Gastrocnemius medialis (tissue), 4 donors: ENCODE measurements at regions not wholly inside any gene's neighbourhood (a gene's known extent, or its start where the extent isn't known, plus 50 kb on each side); places are given as distances from the start of the nearest gene placed in this dataset.

Experiments used
- ATAC-seq, 2 donors: fragments of 150-250 bp; one replicate each; pipeline ENCODE4 v1.9.1; 2016
- DNase-seq, 2 donors: peaks; one replicate each; pipeline ENCODE4 v3.0.0-alpha.2; 2019
- H3K27ac ChIP-seq, 4 donors: fragments of 200-600 bp; sonication (generic); 1 replicate in 1 of 4; 2 replicates in 3 of 4; pipeline ENCODE4 v1.5.1; 2016 to 2018; ENCODE audit warnings: mild to moderate bottlenecking in 2 of 4, moderate library complexity in 1 of 4
- H3K27me3 ChIP-seq, 3 donors: fragments of 200-600 bp; sonication (generic) in 2 of 3; 1 replicate in 1 of 3; 2 replicates in 2 of 3; pipeline versions ENCODE4 v1.5.1 to v1.6.0; 2016 to 2019; ENCODE audit warnings: mild to moderate bottlenecking in 1 of 3, moderate library complexity in 1 of 3
- H3K36me3 ChIP-seq, 2 donors: fragments of 200-600 bp; sonication (generic) in 1 of 2; one replicate each; pipeline ENCODE4 v1.5.1; 2017 to 2018
- H3K4me1 ChIP-seq, 2 donors: fragments of 200-600 bp; sonication (generic) in 1 of 2; one replicate each; pipeline ENCODE4 v1.5.1; 2016 to 2017; ENCODE audit warnings: mild to moderate bottlenecking in 2 of 2
- H3K4me3 ChIP-seq, 4 donors: fragments of 200-600 bp; sonication (generic) in 3 of 4; 1 replicate in 1 of 4; 2 replicates in 3 of 4; pipeline ENCODE4 v1.5.1; 2016 to 2019; ENCODE audit warnings: mild to moderate bottlenecking in 2 of 4
- H3K9me3 ChIP-seq, 3 donors: fragments of 200-600 bp; sonication (generic) in 2 of 3; 1 replicate in 1 of 3; 2 replicates in 2 of 3; pipeline ENCODE4 v1.5.1; 2016 to 2019
- POLR2A ChIP-seq, 2 donors: fragments of 450-650 bp; IDR thresholded peaks; one replicate each; pipeline ENCODE4 v1.6.1; 2017; ENCODE audit warnings: antibody characterized with exemption in 2 of 2, mild to moderate bottlenecking in 2 of 2, moderate library complexity in 2 of 2
- in situ Hi-C, 4 donors: fragments of 200-750 bp; cut with MboI; loops; one replicate each; pipeline versions ENCODE4 v1.15.0 to v1.8.0; 2017; ENCODE audit warnings: low sequenced_read_pairs in 4 of 4
- intact Hi-C: fragments of 100-400 bp; cut with DNase I; formaldehyde crosslinking; loops from one replicate; pipeline ENCODE4 v1.15.1; 2023; ENCODE audit warnings: low total_unique reads
- TF ChIP-seq, protein P1 (sequence below), 5 experiments: fragments of 450-650 bp in 3 of 5; fragments of 200-600 bp in 2 of 5; sonication (generic) in 2 of 5; IDR thresholded peaks in 4 of 5; conservative IDR thresholded peaks in 1 of 5; 1 replicate in 4 of 5; 2 replicates in 1 of 5; pipeline ENCODE4 v1.5.1; 2016 to 2019; ENCODE audit warnings: antibody characterized with exemption in 5 of 5, mild to moderate bottlenecking in 3 of 5, moderate library complexity in 3 of 5

DNA sequence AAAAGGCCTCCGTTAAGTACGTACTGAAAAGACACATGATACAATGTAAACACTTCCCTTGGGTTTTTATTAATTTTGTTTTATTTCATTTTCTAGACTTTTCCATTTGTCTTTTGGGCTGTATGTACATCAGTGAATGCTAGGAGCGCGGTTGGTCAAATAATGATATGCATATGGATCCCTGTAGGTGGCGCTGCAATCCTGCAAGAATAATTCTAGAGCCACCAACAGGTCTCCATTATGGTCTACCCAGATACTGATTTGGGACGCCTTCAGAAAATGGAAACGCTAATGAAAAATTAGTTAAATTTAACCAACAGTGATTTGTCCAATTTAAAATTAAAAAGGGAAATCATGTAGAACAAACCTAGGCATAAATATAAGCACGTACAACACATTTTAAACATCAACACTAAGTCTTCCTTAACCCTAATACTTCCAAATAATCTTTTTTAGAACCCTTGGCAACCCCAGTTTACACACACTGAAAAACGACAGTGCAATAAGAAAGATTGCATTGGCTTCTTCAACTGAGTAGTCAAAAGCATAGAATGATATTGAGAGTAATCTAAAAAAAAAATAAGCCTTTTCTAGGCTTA lies 433.5 kb downstream of the RFPL4B start:
- Histone ChIP-seq H3K27ac (no peak overlapping the region), H3K36me3 (no peaks in the 10 kb centered on the region), H3K4me1 (no peaks in the 10 kb centered on the region), H3K9me3 (no peaks in the 10 kb centered on the region), H3K27me3 (no peaks in the 10 kb centered on the region), H3K4me3 (no peak overlapping the region)
- peak; percentile 68 to 80 for ATAC-seq
- intact Hi-C loops (loop anchor here (1.0 kb wide), 2 partner anchors 1079 to 1129 kb away; no protein-coding TSS in a partner anchor), in situ Hi-C loops (loop anchor here in 2 of 4 donors (25.0 kb wide), 1 partner anchor 1132 kb away; no protein-coding TSS in a partner anchor)
- peak; percentile 29 to 41 for DNase-seq
- TF ChIP-seq POLR2A (IDR thresholded peaks at IDR 0.05) = no peak
- TF ChIP-seq, protein P1, sequence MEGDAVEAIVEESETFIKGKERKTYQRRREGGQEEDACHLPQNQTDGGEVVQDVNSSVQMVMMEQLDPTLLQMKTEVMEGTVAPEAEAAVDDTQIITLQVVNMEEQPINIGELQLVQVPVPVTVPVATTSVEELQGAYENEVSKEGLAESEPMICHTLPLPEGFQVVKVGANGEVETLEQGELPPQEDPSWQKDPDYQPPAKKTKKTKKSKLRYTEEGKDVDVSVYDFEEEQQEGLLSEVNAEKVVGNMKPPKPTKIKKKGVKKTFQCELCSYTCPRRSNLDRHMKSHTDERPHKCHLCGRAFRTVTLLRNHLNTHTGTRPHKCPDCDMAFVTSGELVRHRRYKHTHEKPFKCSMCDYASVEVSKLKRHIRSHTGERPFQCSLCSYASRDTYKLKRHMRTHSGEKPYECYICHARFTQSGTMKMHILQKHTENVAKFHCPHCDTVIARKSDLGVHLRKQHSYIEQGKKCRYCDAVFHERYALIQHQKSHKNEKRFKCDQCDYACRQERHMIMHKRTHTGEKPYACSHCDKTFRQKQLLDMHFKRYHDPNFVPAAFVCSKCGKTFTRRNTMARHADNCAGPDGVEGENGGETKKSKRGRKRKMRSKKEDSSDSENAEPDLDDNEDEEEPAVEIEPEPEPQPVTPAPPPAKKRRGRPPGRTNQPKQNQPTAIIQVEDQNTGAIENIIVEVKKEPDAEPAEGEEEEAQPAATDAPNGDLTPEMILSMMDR (IDR thresholded peaks at IDR 0.05 in 4 of 5, conservative IDR thresholded peaks at IDR 0.05 in 1 of 5) = peak; percentile 57 to 78 (median 73)

DNA sequence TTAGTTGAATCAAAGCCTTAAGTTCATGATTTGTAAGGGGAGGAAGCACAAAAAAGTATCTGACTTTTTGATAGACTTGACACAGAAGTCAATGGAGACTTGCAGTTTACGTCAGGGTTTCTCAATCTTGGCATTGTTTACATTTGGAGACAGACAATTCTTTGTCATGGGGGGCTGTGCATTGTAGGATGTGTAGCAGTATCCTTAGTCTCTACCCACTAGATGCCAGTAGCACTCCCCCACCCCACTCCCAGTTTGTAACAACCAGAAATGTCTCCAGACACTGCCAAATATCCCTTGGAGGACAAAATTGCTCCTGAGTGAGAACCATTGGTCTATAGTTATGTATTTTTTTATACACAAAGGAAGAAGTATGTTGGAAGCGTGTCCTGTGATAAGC lies 434.1 kb downstream of the RFPL4B start:
- DNase-seq (no peak), ATAC-seq (no peak)
- intact Hi-C loops (no loop called here), in situ Hi-C loops (loop anchor here in 2 of 4 donors (25.0 kb wide), 1 partner anchor 1131 kb away; no protein-coding TSS in a partner anchor)
- Histone ChIP-seq H3K36me3 (no peaks in the 10 kb centered on the region), H3K27ac (no peak overlapping the region), H3K4me3 (no peak overlapping the region), H3K9me3 (no peaks in the 10 kb centered on the region), H3K4me1 (no peaks in the 10 kb centered on the region), H3K27me3 (no peaks in the 10 kb centered on the region)
- TF ChIP-seq, protein P1 (IDR thresholded peaks at IDR 0.05 in 4 of 5, conservative IDR thresholded peaks at IDR 0.05 in 1 of 5) = no peak
- no peak for TF ChIP-seq POLR2A (IDR thresholded peaks at IDR 0.05)

DNA sequence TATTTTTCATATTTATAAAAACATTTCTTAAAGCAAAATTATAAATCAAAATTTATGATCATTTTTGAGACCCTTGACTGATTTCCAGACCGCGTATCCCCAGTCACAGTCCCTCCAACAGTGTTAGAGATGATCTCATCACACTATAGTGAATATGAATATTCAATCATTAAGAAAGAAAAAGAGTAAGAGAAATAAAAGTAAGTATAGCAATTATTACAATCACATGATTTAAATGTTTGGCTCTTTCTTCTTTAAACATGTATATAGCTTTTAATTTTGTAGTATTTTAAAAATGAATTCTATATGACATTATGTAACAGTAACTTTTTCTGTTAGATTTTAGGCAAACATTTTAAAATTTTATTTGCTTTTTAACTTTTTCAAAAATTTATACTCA lies 438.3 kb downstream of the RFPL4B start:
- no peak overlapping the region for H3K4me3 ChIP-seq
- ATAC-seq (no peak), DNase-seq (no peak)
- no peak for TF ChIP-seq POLR2A (IDR thresholded peaks at IDR 0.05)
- TF ChIP-seq, protein P1 (IDR thresholded peaks at IDR 0.05 in 4 of 5, conservative IDR thresholded peaks at IDR 0.05 in 1 of 5) = no peak
- in situ Hi-C loops = loop anchor here in 2 of 4 donors (25.0 kb wide), 1 partner anchor 1127 kb away; no protein-coding TSS in a partner anchor
- no peaks in the 10 kb centered on the region for H3K9me3 ChIP-seq
- H3K36me3 ChIP-seq = no peaks in the 10 kb centered on the region
- no peak overlapping the region for H3K27ac ChIP-seq
- H3K27me3 ChIP-seq = no peaks in the 10 kb centered on the region
- H3K4me1 ChIP-seq = no peaks in the 10 kb centered on the region
- intact Hi-C loops = no loop called here

DNA sequence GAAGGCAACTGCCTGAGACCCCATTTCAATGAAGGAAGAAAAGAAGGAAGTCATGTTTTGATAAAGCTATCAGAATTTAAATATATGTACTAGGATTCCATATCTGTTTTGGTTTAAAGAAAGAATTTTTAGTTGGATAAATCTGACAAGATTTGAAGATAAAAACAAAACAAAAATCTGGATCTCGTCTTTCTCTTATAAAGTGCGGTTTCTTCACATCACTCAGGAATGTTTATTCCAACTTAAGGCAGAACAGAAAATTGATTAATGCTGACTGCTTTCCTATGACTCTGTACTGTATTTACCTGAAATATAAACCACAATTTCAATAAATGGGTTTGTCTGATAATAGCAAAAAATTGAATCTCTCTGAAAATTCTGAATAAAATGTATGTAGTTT lies 439.7 kb downstream of the RFPL4B start:
- intact Hi-C loops (no loop called here), in situ Hi-C loops (loop anchor here in 2 of 4 donors (25.0 kb wide), 1 partner anchor 1126 kb away; no protein-coding TSS in a partner anchor)
- H3K27ac ChIP-seq = no peak overlapping the region
- no peak for DNase-seq
- no peak for ATAC-seq
- no peaks in the 10 kb centered on the region for H3K4me1 ChIP-seq
- no peaks in the 10 kb centered on the region for H3K27me3 ChIP-seq
- H3K9me3 ChIP-seq = no peaks in the 10 kb centered on the region
- no peak overlapping the region for H3K4me3 ChIP-seq
- no peaks in the 10 kb centered on the region for H3K36me3 ChIP-seq
- no peak for TF ChIP-seq POLR2A (IDR thresholded peaks at IDR 0.05)
- TF ChIP-seq, protein P1 (IDR thresholded peaks at IDR 0.05 in 4 of 5, conservative IDR thresholded peaks at IDR 0.05 in 1 of 5) = no peak
